Activated CD4-positive, alpha-beta T cell treated with anti-CD3 and anti-CD28 coated beads for 24 hours (primary cell): ENCODE measurements at regions not wholly inside any gene's neighbourhood (a gene's known extent, or its start where the extent isn't known, plus 50 kb on each side); places are given as distances from the start of the nearest gene placed in this dataset.

Experiments
- DNase-seq, 2 donors: peaks; one replicate each; pipeline ENCODE4 v3.0.0-alpha.2; 2020; ENCODE audit warnings: low read depth in 2 of 2

GRCh38 chr9:113781896-113782295 lies 94.2 kb upstream of the ZNF618 start:
- no peak for DNase-seq

DNA sequence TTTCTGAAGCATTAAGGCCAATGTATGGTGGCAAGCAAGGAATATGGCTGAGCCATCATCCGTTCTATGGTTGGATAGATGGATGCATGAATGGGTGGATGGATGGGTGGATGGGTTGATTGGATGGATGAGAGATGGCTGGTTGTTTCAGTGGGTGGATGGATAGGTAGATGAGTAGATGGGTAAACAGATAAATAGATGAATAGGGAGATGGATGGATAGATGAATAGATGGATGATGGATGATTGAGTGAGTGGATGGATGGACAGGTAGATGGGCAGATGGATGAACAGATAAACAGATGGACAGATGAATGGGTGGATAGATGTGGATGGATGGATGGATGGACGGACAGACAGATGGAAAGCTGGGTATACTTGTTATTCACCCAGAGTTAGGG lies 92.6 kb upstream of the ZNF618 start:
- DNase-seq: no peak

- DNase-seq: no peak
These were observed 90.8 kb upstream of the ZNF618 start for GRCh38 chr9:113785334-113785733.

DNA sequence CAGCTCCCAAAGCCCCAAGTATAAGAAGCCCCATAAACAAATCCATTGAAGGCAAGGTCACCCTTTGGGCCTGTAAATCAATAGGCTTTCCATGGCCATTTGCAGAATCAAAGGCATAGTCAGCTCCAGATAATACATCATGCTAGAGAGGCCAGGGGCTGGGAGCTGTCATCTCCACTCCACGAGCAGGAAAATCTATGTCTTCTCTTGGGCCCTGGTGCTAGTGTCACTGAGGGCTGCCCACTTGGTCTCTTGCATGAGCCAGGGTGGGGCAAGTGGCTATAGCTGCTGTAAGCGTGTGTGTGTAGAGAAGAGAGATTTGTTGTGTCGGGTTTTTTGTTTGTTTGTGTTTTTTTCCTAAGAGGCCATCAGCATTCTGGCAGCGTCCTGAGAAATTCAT lies 90.0 kb upstream of the ZNF618 start:
- no peak for DNase-seq

DNA sequence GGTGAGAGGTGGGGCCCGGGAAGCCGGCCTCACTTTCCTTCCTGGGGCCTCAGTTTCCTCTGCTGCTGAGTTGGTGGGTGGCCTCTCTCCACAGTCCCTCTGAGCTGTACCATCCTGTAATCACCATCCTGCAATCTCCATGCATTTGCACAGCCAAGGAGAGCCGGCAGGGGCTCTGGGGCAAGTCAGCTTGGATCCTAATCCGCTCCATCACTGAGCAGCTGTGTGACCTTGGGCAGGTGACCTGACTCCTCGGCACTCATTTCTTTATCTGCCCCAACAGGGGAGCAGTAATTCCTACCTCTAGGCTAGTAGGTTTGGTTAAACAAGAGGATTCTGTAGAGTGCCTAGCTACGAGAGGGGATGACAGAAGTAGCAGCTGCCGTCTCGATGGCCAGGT lies 88.2 kb upstream of the ZNF618 start:
- no peak for DNase-seq

GRCh38 chr9:113788616-113789330 lies 87.3 kb upstream of the ZNF618 start:
- no peak for DNase-seq

GRCh38 chr9:113790093-113790492 lies 86.0 kb upstream of the ZNF618 start:
- no peak for DNase-seq

GRCh38 chr9:113793558-113793957 lies 82.6 kb upstream of the ZNF618 start:
- DNase-seq: no peak

DNA sequence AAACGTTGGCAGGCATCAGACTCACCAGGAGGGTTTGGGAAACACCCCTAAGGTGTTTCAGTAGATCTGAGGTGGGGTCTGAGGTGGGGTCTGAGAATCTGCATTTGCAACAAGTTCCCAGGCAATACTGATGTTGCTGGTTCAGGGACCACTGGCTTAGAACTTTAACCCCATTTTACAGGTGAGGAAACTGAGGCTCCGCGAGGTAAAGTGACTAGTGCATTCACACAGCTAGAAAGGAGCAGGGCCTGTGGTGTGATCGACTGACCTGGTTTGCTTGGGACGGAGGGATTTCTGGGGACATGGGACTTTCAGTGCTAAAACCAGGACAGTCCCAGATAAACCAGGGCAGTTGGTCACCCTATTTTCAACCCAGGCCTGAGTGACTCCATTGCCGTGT lies 81.4 kb upstream of the ZNF618 start:
- DNase-seq: no peak

- DNase-seq: no peak
These were observed 80.2 kb upstream of the ZNF618 start for GRCh38 chr9:113795811-113796392.

GRCh38 chr9:113796646-113797426 lies 79.3 kb upstream of the ZNF618 start:
- no peak for DNase-seq

DNA sequence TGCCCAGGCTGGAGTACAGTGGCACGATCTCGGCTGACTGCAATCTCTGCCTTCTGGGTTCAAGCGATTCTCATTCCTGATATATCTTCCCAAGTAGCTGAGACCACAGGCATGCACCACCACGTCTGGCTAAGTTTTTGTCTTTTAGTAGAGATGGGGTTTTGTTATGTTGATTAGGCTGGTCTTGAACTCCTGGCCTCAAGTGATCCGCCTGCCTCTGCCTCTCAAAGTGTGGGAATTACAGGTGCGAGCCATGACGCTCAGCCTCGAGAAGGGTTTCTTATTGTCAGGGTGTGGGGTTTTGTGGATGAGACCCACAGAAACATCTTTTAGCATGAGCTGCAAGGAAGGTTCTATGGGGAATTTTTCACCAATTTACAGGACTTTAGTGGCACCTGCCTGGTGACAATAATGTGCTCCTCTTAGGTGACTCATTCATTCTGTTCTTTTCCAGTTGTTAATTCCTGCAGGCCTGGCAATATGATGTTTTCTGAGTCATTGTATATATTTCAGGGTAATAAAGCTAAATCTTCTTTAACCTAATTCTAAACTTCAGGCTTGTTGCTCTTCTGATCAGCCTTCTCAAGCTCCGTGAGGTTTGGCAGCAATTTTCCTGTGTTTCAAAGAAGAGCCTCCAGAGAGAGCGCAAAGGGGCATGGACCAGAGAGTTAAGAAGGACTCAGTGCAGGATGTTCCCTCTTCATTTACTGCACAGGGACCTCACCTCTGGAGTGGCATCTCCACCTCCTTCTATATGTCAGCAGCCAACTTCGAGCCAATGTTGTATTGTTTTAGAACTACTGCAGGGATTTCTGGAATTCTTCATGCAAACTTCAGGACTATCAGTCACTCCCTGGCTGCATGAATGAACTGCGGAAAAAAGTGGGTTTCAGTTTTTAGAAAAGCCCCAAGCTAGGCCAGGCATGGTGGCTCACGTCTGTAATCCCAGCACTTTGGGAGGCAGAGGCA lies 77.8 kb upstream of the ZNF618 start:
- no peak for DNase-seq

DNA sequence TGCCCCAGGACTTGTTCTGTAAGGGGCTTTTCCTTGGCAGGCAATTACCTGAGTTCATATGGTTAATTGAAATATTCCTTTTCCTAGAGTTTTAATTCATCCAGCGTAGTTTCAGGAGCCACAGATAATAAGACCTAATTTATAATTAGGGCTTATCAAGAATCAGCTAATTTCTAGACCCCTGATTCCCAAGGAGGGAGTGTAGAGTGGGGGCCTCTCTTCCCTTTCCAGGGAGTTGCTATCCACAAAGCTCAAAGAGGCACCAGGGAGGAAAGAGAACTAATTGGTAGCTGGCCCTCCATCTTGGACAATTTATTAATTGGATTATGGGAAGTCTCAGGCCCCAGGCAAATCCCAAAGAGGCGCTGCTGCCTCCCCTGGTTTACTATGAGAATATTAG lies 75.8 kb upstream of the ZNF618 start:
- no peak for DNase-seq

- DNase-seq: no peak
These were observed 72.1 kb upstream of the ZNF618 start for GRCh38 chr9:113803811-113804589.

- DNase-seq: no peak
These were observed 70.5 kb upstream of the ZNF618 start for GRCh38 chr9:113805486-113806132.

GRCh38 chr9:113807173-113808061 lies 68.7 kb upstream of the ZNF618 start:
- peak in 1 of 2 donors; percentile 17 for DNase-seq

- DNase-seq: no peak
These were observed 67.4 kb upstream of the ZNF618 start for GRCh38 chr9:113808391-113809358.

DNA sequence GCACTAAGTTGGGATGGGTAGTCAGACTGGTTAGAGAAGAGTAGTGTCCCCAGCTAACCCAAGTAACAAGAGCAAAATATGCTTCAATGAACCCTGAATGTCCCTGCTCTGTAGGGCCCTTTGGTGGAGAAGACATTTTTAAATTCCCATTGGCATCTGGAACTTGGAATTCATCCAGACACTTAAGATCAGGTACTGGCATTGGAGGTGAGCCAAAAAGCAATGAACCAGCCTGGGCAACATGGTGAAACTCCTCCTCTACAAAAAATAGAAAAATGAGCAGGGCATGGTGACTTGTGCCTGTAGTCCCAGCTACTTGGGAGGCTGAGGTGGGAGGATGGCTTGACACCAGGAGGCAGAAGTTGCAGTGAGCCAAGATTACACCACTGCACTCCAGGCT lies 58.9 kb upstream of the ZNF618 start:
- DNase-seq: no peak
